ENCODE measurements at regions not wholly inside any gene's neighbourhood (a gene's known extent, or its start where the extent isn't known, plus 50 kb on each side); places are given as distances from the start of the nearest gene placed in this dataset.
A peak's percentile ranks its signal among the peaks of the same experiment; 100 is the strongest.
"Not testable (repeated sequence)": the region's sequence is repeated elsewhere in the genome, so short reads cannot be mapped to it uniquely, and the experiment has no call there.

DNA sequence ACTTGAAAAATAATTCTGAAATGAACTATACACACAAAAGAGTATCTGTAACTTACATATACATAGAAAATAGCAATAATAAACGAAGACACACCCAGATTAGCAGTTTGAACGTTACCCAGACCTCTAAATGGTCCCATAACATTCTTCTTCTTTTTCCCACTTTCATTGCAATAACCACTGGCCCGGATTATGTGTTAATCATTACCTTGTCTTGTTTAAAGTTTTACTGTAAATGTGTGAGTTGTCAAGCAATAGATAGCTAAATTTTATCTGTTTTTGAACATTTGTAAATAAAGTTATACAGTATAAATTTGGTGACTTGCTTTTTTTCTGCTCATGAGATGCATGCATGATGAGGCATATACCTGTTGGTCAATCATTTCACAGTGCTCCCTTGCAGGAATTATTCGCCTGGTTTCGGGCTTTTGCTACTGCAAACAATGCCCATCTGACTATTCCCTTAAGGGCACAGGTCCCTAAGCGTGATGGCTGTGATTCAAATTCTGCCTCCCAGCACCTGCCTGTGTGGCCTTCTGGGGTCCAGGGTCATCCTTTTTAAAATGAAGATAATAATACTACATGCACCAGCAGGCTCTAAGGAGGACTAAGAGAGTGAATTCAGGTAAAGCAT, 66.1 kb downstream of the GADD45G start:
- no peak for DNase-seq

DNA sequence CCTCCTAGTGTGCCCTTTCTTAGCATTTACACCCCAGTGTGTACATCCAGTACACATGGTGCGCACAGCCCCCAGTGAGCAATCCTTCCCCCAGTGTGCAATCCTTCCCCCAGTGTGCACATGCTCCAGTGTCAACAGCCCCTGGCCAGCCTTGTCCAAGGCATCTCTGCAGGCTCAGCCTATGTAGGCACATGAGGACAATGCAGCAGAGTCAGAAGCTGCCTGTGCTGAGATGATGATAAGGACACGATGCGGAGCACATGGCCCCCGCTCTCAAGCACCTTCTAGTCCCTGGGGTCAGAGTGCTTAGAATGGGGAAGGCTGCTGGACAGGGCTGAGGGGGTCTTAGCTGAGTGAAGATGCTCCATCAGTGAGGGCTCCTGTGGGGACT, 69.8 kb downstream of the GADD45G start:
- no peak for DNase-seq

DNA sequence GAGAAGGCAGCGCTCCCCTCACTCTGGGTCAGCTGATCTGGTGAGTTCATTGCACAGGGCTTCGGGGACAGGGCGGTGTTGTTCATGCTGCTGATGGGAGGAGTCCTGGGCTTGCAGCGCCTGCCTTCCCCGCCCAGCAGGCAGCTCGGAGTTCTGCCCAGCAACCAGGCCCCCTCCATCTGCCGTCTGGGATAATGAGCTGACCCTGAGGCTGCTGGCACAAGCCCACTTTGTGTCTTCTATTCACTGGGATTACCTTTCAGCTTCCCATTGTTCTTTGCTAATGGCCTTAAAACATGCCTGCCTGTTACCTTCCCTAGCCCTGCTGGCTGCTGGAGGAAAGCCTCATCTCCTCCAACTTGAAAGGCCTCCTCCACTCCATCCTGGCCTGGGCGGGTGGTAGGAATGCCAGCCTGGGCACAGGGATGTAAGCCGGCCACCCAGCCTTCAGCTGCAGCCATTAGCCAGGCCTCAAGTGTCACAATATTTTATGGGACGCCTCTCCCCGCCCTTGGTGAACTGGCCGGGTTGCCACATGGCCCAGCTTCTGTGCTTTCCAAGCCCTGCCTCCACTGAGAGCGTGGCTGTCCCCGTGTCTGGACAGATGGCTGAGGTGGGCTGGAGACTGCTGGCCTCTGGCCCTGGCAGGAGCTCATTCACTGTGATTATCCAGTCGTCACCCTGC, 70.4 kb downstream of the GADD45G start:
- DNase-seq = peak; percentile 67

DNA sequence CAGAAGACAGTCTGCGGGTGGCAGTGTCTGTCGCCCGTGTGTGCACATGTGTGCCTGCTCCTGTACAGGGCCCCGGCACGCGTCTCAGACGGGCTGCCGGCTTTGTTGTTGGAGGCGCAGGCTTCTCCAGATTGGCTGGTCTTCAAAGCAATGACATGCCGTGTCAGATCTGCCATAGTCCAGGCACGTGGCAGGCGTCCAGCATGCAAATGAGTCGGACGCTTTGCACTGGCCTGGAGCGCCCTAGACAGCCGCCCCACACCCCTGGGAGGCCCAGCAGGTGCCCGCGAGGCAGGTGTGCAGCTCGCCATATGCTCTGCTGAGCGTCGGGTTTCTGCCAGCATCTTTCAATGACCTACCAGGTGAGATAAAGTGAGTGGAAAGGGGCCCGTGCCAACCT, 71.5 kb downstream of the GADD45G start:
- no peak for DNase-seq

DNA sequence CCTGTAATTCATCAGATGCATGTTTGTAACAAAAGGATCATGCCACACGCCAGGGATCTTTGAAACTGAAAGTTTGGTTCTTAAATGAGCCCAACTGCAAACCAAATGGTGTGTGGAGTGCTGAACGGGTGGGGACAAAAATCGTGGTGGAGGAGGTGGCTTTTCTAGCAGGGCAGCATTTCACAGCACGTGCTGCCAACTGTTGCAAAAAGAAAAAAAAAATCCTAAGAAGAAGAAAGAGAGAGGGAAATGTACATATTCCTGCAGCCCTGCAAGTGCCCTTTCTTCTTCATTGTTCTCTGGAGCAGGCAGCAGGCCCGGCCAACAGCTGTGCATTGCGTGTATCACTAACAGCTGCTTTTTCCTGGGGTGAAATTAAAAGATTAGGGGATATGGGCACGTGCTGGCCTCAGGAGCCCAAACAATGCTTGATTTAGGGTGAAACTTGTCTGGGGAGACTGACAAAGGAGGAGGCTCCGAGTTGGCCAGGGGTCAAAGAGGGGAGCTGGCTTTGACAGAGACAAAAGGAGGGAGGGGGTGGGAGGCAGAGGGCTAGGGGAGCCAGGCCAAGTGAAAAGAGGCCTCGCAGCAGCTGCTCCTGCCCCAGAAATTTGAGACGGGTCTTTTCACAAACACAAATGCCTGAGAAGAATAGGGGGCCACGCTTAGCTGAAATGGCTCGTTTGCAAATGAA, 73.0 kb downstream of the GADD45G start:
- DNase-seq = peak; percentile 76

DNA sequence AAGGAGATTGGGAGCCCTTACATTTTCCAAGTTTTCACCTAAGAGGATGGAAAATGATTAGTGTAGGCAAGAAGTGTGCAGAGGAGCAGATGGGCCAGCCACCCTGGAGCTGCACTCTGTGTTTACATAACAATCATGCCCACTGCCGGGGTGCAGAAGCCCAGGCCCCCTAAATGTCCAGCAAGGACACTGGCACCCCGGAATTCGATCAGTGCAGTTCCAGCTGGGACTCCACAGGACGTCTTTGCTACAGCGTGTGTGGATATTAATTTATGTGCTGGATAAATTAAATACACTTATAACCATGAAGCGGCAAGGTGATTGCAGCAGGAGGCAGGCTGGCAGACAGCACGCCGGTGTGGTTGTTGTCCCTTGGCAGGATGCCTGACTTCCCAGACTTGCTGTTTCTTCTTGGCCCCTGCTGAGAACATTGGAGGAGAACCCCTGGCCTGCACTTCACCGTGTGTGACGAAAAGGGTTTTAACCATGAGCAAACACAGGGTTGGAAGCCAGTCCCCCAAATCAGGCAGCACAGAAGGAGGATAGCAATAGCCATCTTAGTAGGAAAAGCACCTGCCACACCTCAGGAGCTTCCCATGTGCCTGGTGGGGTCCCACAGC, 73.7 kb downstream of the GADD45G start:
- DNase-seq = no peak

DNA sequence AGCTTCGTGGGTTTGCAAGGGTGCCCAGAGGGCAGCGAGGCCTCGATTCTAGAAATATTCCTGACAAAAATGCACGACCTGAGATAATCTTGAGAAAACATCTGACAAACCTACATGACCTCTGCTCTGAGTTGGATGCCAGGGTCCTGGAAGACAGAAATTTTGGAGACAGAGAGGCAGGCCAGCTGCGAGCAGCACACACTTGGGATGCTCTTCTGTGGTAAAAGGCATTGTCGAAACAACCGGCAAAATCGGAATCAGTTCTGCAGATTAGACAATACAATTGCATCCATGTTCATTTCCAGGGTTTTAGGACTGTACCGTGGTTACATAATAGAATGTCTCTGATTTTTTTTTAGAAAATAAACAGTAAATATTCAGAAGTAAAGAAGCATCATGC, 74.2 kb downstream of the GADD45G start:
- DNase-seq = no peak

DNA sequence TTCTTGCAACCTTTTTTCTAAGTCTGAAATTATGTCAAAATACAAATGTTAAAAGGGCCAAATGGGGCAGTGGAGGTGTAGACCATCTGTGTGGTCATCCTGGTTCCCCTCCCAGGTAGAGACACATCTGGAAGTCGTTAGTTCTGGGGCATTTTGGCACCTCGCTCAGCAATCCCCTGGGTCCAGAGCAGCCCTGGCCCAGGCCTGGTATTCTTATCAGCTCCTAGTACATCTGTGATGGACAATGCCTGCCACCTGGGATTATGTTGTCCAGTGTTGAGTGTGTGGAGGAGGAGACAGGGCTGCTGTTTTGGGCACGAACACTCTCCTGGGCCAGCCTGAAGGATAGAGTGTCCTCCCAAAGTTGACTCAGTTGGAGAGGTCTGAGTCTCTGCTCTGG, 74.8 kb downstream of the GADD45G start:
- no peak for DNase-seq

DNA sequence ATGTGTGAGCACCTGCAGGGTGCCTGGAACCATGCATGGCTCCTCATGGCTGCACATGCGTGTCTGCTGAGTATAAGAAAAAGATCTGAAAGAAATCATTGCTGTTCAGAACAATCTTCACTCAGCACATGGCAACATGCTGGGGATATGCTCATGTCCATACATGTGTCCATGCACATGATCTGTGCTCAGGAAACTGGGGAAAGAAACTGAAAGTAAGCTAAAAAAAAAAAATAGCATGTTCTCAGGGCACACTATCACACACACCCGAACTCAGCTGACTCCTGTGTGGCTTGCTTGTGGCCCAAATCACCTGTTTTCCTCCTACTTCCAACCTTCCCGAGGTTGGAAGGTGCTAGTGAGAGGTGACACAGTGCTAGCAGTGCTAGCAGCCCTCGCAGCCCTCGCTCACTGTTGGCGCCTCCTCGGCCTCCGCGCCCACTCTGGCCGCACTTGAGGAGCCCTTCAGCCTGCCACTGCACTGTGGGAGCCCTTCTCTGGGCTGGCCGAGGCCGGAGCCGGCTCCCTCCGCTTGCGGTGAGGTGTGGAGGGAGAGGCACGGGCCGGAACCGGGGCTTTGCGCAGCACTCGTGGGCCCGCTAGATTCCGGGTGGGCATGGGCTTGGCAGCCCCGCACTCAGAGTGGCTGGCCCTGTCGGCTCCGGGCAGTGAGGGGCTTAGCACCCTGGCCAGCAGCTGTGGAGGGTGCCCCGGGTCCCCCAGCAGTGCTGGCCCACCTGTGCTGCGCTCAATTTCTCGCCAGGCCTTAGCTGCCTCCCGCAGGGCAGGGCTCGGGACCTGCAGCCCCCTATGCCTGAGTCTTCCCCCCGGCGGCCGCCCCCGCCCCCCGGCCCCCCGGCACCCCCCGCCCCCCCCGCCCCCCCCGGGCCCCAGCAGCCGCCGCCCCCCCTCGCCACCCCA, 76.0 kb downstream of the GADD45G start:
- no peak for DNase-seq

DNA sequence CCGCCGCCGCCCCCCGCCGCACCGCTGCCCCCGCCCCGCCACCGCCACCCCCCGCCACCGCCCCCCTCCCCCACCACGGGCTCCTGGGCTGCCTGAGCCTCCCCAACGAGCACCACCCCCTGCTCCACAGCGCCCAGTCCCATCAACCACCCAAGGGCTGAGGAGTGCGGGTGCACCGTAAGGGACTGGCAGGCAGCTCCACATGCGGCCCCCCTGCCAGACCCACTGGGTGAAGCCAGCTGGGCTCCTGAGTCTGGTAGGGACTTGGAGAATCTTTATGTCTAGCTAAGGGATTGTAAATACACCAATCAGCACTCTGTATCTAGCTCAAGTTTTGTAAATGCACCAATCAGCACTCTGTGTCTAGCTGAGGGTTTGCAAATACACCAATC, 76.7 kb downstream of the GADD45G start:
- DNase-seq = not testable (repeated sequence)

DNA sequence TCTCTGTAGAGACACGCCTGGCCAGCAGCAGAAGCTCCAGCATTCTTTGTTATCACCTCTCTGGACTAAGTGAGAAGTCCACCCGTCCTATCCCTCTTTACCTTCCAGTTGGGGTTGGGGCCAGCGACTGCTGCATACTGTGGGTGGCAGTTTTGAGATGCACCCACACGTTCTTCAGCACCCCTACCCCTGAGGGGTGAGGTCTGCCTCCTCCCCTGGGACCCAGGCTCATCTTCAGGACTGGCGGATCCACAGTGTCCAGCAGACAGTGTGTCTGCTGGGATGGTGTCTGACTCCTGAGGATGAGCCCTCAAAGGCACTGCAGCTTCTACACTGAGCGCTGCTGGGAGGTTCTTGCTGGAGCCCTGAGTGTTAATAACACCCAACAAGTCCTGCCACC, 78.8 kb downstream of the GADD45G start:
- DNase-seq = no peak

DNA sequence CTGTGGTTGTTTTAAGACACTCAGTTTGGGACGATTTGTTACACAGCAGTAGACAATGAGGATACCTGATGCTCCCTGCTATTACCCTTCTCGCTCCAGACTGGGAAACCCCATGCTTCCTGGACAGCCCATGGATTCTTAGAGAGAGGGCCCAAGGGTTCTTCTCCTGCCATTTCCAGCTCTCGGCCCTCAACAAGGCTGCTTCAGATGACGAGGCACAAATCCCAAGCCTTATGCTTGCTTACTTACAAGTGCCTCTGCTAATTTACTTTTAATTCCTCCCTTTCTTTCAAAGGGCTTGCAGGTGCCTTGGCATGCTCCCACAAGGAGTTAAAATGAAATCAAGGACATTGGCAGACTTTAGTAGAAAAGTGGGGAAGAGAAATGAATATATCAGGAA, 79.4 kb downstream of the GADD45G start:
- no peak for DNase-seq

DNA sequence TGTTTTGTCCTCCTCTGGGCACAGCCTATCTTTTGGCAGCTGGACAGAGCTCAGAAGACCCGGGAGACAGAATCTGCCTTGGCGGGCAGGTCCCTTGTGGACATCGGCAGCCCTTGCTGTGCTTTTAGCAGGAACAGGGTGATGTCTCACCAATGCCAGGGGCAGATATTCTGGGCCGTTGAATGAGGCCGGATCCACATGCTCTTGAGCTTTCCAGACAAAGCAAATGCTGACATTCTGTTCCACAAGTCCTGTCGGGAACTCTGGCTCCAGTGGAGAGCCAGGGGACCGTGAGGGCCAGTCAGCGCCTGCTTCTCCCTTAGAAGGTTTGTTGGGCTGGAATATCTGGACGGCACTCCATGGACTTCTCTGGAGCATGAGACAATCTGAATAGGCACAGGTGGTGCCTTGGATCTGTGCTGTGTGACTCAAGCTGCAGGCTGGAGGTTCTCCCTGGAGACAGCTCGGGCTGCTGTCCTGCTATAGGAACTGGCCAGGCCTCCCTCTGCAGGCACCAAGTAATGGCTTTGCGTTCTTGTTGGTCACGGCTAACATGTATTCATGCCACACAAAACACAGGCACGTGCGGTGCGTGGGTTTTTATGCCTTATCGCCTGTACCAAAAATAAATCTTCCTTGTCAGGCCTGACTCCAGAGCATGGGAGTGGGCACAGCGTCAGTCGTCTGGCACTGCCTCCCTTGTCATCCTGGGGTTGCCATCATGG, 80.3 kb downstream of the GADD45G start:
- DNase-seq = no peak

DNA sequence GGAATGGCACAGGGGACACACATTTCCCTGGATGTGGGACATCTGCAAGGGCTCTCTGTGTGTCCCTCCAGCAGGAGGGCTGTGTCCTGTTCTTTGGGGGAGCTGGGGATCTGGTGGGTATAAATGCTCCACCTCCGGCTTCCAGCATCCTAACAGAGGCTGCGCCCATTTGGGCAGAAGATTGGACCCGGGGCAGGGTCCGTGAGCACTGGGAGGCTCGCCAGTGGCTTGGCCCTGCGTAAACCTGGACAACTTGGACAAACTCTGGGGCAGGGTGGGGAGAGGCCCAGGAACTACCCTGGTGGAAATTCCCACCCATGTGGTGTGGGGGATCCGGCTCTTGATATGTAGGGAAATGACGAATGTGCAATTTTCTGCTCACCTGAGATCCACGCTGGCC, 80.9 kb downstream of the GADD45G start:
- no peak for DNase-seq

DNA sequence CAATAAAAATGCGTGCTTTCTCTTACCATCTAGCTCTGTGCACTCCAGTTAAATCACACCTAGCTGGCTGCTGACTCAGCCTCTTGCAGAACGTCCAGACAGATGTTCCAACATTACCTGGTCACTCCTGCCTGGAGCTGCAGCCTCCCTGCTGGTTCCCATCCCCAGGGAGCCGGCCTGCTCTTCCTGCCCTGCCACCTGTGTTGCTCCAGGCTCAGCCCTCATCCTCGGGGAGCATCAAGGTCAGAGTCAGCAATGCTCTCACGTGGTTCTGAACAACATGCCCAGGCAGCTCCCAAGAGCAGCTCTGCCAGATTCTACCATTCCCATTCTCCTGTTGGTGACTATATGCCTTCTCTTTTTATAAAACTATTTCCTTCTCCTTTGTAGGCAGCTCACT, 81.3 kb downstream of the GADD45G start:
- DNase-seq = no peak

DNA sequence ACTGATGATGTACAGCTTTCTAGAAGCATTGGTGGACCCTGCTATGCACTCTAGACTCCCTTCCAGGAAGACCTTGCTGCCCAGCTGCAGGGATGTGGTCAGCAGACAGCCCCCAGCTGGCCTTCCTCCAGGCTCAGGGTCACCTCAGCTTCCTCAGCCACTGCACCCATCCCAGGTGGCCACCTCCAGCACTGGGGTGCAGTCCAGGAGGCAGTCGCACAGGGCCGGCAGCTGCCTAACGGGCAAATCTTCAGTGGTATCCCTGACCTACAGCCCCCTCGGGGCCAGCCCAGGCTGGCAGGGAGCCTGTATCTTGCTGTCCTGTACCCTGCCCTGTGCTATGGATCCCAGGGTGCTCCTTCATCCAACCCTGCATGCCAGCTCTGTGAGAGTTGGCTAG, 81.8 kb downstream of the GADD45G start:
- no peak for DNase-seq

DNA sequence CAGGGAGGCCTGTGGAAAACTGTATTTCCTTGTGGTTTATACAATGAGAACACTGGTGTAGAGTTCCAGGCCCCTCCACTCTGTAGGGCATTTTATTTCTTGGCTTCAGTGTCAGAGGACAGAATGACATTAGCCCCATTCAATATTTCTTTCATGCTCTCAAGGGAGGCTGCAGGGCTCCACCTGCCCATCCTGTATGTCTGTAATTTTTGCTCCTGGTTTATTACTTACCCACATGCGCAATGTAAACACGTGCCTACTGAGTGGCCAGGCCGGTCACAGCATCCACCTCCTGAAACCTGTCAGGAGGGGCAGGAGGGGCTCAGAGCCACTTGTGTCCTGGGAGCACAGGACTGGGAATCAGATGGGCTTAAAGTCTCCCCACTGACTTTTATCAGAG, 82.4 kb downstream of the GADD45G start:
- no peak for DNase-seq

DNA sequence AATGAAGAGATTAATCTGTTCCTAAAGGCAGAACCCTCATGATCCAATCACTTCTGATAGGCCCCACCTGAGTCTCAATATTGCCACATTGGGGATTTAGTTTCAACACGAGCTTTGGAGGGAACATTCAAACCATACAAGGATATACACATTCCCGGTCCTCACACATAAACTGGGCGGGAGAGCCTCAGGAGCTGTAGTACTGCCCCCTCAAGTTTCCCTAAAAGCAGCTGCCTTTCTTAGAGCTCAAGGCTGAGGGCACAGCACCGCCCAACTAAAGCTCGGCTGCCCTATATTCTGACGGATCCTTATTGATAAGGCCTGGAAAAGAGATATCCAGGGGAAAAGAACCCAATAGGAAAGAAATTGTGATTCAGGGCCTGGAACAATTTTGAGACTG, 83.0 kb downstream of the GADD45G start:
- no peak for DNase-seq

DNA sequence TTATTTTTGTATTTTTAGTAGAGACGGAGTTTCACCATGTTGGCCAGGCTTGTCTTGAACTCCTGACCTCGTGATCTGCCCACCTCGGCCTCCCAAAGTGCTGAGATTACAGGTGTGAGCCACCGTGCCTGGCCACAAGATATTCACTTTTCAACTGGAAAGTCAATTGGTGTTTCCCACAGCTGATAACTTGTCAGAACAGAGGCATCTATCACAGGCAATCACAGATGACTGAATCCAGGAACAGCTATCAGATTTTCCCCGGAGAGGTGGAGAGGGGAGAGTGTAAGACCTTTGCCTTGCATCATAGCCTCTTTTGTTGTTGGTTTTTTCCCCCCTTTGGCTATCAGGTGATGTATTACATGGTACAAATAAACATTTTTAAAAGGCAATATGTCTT, 84.5 kb downstream of the GADD45G start:
- not testable (repeated sequence) for DNase-seq

DNA sequence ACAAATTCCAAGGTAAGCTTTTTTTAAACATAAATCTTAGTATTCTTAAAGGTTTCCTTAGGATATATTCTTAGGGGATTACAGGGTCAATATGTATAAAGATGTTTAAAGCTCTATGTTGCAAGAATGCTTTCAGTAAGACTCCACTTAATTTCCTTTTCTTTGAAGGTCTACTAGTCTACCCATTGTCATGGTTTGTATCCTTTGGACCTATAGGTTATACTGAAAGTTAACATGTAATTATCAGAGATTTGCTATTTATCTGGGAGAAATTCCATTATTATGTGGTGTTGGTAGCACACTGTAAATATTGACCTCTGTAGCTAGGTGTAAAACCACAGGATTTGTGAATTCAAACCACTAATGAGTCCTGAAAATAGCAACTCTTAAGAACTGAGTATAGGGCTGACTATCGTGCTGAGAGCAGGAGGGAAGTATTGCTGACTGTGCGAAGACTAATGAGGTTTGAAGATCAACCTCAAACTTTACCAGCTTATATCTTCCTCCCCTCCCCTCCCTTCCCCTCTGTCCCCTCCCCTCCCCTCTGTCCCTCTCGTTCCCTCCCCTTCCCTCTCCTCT, 85.6 kb downstream of the GADD45G start:
- no peak for DNase-seq

DNA sequence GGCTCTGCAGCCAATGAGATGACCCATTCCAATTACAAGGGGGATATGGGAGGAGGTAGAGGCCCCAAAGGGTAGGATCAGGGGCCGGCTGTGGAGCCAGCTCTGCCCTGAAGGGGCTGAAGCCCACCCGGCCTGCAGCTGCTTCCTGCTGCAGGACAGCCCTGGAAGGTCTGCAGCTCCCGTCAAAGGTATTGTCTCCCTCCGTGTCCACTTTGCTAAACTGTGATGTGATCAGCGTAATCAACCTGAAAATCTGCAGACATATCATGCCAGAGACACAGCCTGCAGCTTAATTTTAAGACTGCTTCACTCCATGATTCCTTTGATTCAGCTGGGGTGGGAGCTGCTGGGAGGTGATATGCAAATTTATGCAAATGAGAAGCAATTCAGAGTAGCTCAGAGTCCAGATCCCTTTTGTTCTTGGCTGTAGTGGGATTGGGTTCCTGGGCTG, 90.7 kb downstream of the GADD45G start:
- DNase-seq = no peak
